Large intestine (tissue), 3 donors: ENCODE measurements at regions not wholly inside any gene's neighbourhood (a gene's known extent, or its start where the extent isn't known, plus 50 kb on each side); places are given as distances from the start of the nearest gene placed in this dataset.
"Not testable (repeated sequence)": the region's sequence is repeated elsewhere in the genome, so short reads cannot be mapped to it uniquely, and the experiment has no call there.

Source experiments
- DNase-seq, 2 donors: peaks; one replicate each; pipeline versions ENCODE4 v3.0.0 to v3.0.0-alpha.2; 2013
- H3K27ac ChIP-seq: one replicate; pipeline ENCODE4 v1.5.1; 2013; ENCODE audit warnings: low read length
- H3K27me3 ChIP-seq: 2 replicates; pipeline ENCODE4 v1.6.1; 2013; ENCODE audit warnings: low read length; ENCODE audit not compliant: control insufficient read depth, insufficient read depth
- H3K36me3 ChIP-seq: 2 replicates; pipeline ENCODE4 v1.6.1; 2013; ENCODE audit warnings: low read length; ENCODE audit not compliant: control insufficient read depth, insufficient read depth
- H3K4me1 ChIP-seq: one replicate; pipeline ENCODE4 v1.6.1; 2013; ENCODE audit warnings: low read length; ENCODE audit not compliant: control insufficient read depth, insufficient read depth
- H3K4me3 ChIP-seq: one replicate; pipeline ENCODE4 v1.5.1; 2013; ENCODE audit warnings: low read length
- H3K9me3 ChIP-seq: one replicate; pipeline ENCODE4 v1.6.1; 2013; ENCODE audit warnings: mild to moderate bottlenecking, low read depth, low read length, moderate library complexity; ENCODE audit not compliant: control insufficient read depth
- WGBS: methylation state at CpG from one replicate; pipeline ENCODE4 v1.1.5; 2013; ENCODE audit warnings: low lambda C conversion rate; ENCODE audit not compliant: insufficient coverage; 5-methylcytosine and 5-hydroxymethylcytosine counted together

GRCh38 chr6:167217073-167217472 is 59.3 kb upstream of the GPR31 start:
- no CpG with 5 or more reads among the region's 4 CpGs for WGBS
- H3K9me3 ChIP-seq, H3K4me3 ChIP-seq: not testable (repeated sequence)

GRCh38 chr6:167217951-167218759 is 60.4 kb upstream of the GPR31 start:
- WGBS: no CpG with 5 or more reads among the region's 15 CpGs
- peak in 1 of 2 donors; percentile 58 for DNase-seq
- H3K4me3 ChIP-seq, H3K9me3 ChIP-seq, H3K27me3 ChIP-seq, H3K27ac ChIP-seq, H3K36me3 ChIP-seq: not testable (repeated sequence)
- H3K4me1 ChIP-seq: peaks cover 11% of the 10 kb centered on the region

More at GRCh38 chr6:167217073-167217472, 59.3 kb upstream of the GPR31 start:
- H3K27ac ChIP-seq, DNase-seq, H3K27me3 ChIP-seq, H3K36me3 ChIP-seq: not testable (repeated sequence)
- peaks cover 11% of the 10 kb centered on the region for H3K4me1 ChIP-seq

- WGBS: no CpG with 5 or more reads among the region's 4 CpGs
- not testable (repeated sequence) for H3K27ac ChIP-seq, H3K36me3 ChIP-seq, H3K9me3 ChIP-seq, H3K4me3 ChIP-seq, H3K27me3 ChIP-seq, DNase-seq
- peaks cover 16% of the 10 kb centered on the region for H3K4me1 ChIP-seq
These were observed 61.3 kb upstream of the GPR31 start for GRCh38 chr6:167219079-167219478.

- H3K4me3 ChIP-seq: no peak overlapping the region
- no peak overlapping the region for H3K27ac ChIP-seq
- peaks cover 16% of the 10 kb centered on the region for H3K4me1 ChIP-seq
- no CpG with 5 or more reads among the region's 19 CpGs for WGBS
- H3K27me3 ChIP-seq: no peaks in the 10 kb centered on the region
- H3K9me3 ChIP-seq: no peaks in the 10 kb centered on the region
- DNase-seq: no peak
- no peaks in the 10 kb centered on the region for H3K36me3 ChIP-seq
These were observed 62.3 kb upstream of the GPR31 start for GRCh38 chr6:167219967-167220512.

GRCh38 chr6:167221400-167222201 is 63.8 kb upstream of the GPR31 start:
- Histone ChIP-seq H3K4me3 (no peak overlapping the region), H3K27me3 (no peaks in the 10 kb centered on the region), H3K9me3 (no peaks in the 10 kb centered on the region), H3K27ac (no peak overlapping the region), H3K36me3 (no peaks in the 10 kb centered on the region), H3K4me1 (peaks cover 16% of the 10 kb centered on the region)
- no CpG with 5 or more reads among the region's 19 CpGs for WGBS
- peak in 1 of 2 donors; percentile 26 for DNase-seq

- no CpG with 5 or more reads among the region's 13 CpGs for WGBS
- peak; percentile 41 to 70 for DNase-seq
- not testable (repeated sequence) for H3K4me3 ChIP-seq, H3K9me3 ChIP-seq, H3K27me3 ChIP-seq, H3K36me3 ChIP-seq
- Histone ChIP-seq H3K27ac (peak overlapping the region; percentile 23), H3K4me1 (peaks cover 12% of the 10 kb centered on the region)
These were observed 65.3 kb upstream of the UNC93A start for GRCh38 chr6:167225566-167226382.

GRCh38 chr6:167226383-167226685 is 64.8 kb upstream of the UNC93A start:
- no peaks in the 10 kb centered on the region for H3K36me3 ChIP-seq
- WGBS: 20% methylated on average over 1 of the region's 3 CpGs
- no peak for DNase-seq

GRCh38 chr6:167226791-167227190 is 64.3 kb upstream of the UNC93A start:
- DNase-seq: no peak
- Histone ChIP-seq H3K4me1 (peaks cover 9% of the 10 kb centered on the region), H3K27me3 (no peaks in the 10 kb centered on the region), H3K36me3 (no peaks in the 10 kb centered on the region), H3K27ac (no peak overlapping the region), H3K9me3 (no peaks in the 10 kb centered on the region), H3K4me3 (no peak overlapping the region)
- 100% methylated on average over 1 of the region's 9 CpGs for WGBS

More at GRCh38 chr6:167226383-167226685, 64.8 kb upstream of the UNC93A start:
- no peaks in the 10 kb centered on the region for H3K27me3 ChIP-seq
- H3K9me3 ChIP-seq: no peaks in the 10 kb centered on the region
- no peak overlapping the region for H3K4me3 ChIP-seq
- peak overlapping the region; percentile 23 for H3K27ac ChIP-seq
- H3K4me1 ChIP-seq: peaks cover 11% of the 10 kb centered on the region

GRCh38 chr6:167227984-167228383 is 63.1 kb upstream of the UNC93A start:
- no peak for DNase-seq
- no peak overlapping the region for H3K27ac ChIP-seq
- H3K4me3 ChIP-seq: no peak overlapping the region
- H3K27me3 ChIP-seq: no peaks in the 10 kb centered on the region
- no CpG with 5 or more reads among the region's 7 CpGs for WGBS
- H3K36me3 ChIP-seq: no peaks in the 10 kb centered on the region
- H3K9me3 ChIP-seq: no peaks in the 10 kb centered on the region
- peaks cover 11% of the 10 kb centered on the region for H3K4me1 ChIP-seq

GRCh38 chr6:167229586-167229985 is 61.5 kb upstream of the UNC93A start:
- Histone ChIP-seq H3K27ac (no peak overlapping the region), H3K4me1 (peaks cover 9% of the 10 kb centered on the region)
- WGBS: no CpG with 5 or more reads among the region's 4 CpGs

More at GRCh38 chr6:167229586-167229985, 61.5 kb upstream of the UNC93A start:
- H3K4me3 ChIP-seq: no peak overlapping the region
- no peaks in the 10 kb centered on the region for H3K9me3 ChIP-seq
- H3K36me3 ChIP-seq: no peaks in the 10 kb centered on the region
- DNase-seq: no peak
- H3K27me3 ChIP-seq: no peaks in the 10 kb centered on the region
